ENCODE measurements at regions not wholly inside any gene's neighbourhood (a gene's known extent, or its start where the extent isn't known, plus 50 kb on each side); places are given as distances from the start of the nearest gene placed in this dataset.

- TF ChIP-seq CHD1 (IDR thresholded peaks at IDR 0.05; ENCODE audit: low read depth, low read length), result no peak
- no peak for TF ChIP-seq CTCF (conservative IDR thresholded peaks at IDR 0.05; ENCODE audit: low read depth, low read length)
- TF ChIP-seq FOS (IDR thresholded peaks at IDR 0.05; ENCODE audit: low read depth, low read length), result no peak
- TF ChIP-seq ELK1 (IDR thresholded peaks at IDR 0.05; ENCODE audit: borderline replicate concordance, low read depth, low read length), result no peak
- no peak for TF ChIP-seq POLR2A (IDR thresholded peaks at IDR 0.05; ENCODE audit: low read depth, low read length)
- TF ChIP-seq RCOR1 (IDR thresholded peaks at IDR 0.05; ENCODE audit: insufficient replicate concordance, low read length), result no peak
- TF ChIP-seq SMC3 (IDR thresholded peaks at IDR 0.05; ENCODE audit: low read depth, low read length), result no peak
- no peak for TF ChIP-seq MAFK (IDR thresholded peaks at IDR 0.05; ENCODE audit: low read depth, low read length)
- TF ChIP-seq USF2 (IDR thresholded peaks at IDR 0.05; ENCODE audit: low read depth, low read length), result no peak
- TF ChIP-seq MXI1 (IDR thresholded peaks at IDR 0.05; ENCODE audit: borderline replicate concordance, low read depth, low read length), result no peak
- TF ChIP-seq RFX5 (IDR thresholded peaks at IDR 0.05; ENCODE audit: low read depth, low read length), result no peak
- TF ChIP-seq BHLHE40 (IDR thresholded peaks at IDR 0.05; ENCODE audit: low read depth, low read length), result no peak
These were observed 874.9 kb downstream of the EFNB2 start for GRCh38 chr13:105660561-105660960.

Data from IMR-90 (cell line).